ENCODE measurements at regions not wholly inside any gene's neighbourhood (a gene's known extent, or its start where the extent isn't known, plus 50 kb on each side); places are given as distances from the start of the nearest gene placed in this dataset.

DNA sequence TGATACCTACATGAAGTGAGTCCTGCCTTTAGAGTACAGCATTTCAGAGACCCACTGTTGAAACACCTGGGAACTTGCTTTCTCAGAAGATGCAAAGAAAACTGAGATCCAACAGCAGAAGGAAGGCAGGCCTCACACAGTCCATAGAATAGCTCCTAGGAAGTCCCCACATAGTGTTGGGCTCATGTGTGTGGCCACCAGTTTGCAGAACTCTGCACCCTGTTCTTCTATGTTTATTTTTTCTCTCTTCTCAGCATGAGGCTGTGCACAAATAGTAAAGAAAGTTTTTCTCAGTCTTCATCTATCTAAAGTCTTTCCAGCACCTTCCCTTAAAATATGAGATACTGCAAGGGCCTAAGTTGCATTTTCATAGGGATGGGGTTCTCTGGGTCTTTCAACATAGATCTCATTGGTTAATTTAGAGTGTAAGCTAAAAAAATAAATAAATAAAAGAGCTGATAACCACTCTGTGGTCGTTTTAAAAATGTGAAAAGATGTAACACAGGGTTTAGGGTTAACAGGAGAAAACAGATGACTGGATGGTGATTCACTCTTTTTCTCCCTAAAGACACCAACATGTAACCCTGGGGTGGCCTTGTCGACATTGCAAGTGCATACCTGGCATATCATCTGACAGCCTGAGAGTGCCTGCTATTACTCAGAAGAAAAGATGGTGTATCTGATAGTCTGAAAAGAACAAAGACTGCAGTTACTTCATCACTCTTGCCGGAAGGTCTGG lies 94.6 kb downstream of the ZC3H11B start:
- H3K4me3 ChIP-seq (ENCODE audit: control insufficient read depth, low read depth, low read length): no peak overlapping the region
- DNase-seq (ENCODE audit: low read depth): peak; percentile 57
- TF ChIP-seq CTCF (conservative IDR thresholded peaks at IDR 0.05; ENCODE audit: control insufficient read depth, insufficient read depth, low read depth, low read length): no peak

- no peak overlapping the region for H3K4me3 ChIP-seq (ENCODE audit: control insufficient read depth, low read depth, low read length)
- no peak for TF ChIP-seq CTCF (conservative IDR thresholded peaks at IDR 0.05; ENCODE audit: control insufficient read depth, insufficient read depth, low read depth, low read length)
- DNase-seq (ENCODE audit: low read depth): no peak
Observed at GRCh38 chr1:219517031-219517430, 95.9 kb downstream of the ZC3H11B start.

DNA sequence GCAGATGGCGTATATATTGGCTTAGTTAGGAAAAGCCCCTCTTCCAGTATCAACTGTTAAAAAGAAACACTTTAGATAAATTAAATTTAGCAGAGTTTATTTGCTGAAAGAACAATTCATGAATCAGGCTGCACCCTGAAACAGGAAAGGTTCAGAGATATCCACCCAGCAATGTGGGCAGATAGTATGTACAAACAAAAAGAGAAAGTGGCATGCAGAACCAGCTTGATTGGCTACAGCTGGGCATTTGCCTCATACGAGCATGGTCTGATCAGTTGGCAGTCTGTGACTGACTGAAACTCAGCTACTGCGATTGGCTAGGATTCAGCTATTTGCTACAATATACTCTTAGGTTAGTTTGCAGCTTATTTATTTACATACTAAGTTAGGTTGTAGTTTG lies 98.2 kb downstream of the ZC3H11B start:
- no peak overlapping the region for H3K4me3 ChIP-seq (ENCODE audit: control insufficient read depth, low read depth, low read length)
- TF ChIP-seq CTCF (conservative IDR thresholded peaks at IDR 0.05; ENCODE audit: control insufficient read depth, insufficient read depth, low read depth, low read length): no peak
- DNase-seq (ENCODE audit: low read depth): no peak

DNA sequence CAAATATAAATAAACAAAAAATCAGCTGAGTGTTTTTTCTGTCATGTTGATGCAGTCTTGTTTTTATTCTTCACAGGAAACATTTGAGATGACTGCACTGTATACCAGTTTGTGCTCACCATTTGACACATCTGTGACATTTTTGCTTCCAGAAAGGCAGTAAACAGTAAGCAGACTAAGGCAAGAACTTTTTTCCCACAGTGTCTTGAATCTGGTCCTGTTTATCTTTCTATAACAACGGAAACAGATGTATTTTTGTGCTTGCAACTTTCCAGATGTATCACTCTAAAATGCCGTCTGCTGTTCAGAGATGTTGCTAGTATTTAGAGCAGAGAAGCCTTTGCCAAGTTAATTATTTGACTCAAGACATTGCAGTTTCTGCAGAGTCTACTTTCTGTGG lies 105.5 kb downstream of the ZC3H11B start:
- peak; percentile 37 for DNase-seq (ENCODE audit: low read depth)
- TF ChIP-seq CTCF (conservative IDR thresholded peaks at IDR 0.05; ENCODE audit: control insufficient read depth, insufficient read depth, low read depth, low read length): no peak

GRCh38 chr1:219506936-219507335 lies 106.0 kb downstream of the ZC3H11B start:
- H3K4me3 ChIP-seq (ENCODE audit: control insufficient read depth, low read depth, low read length): no peak overlapping the region

More for the DNA sequence above, 105.5 kb downstream of the ZC3H11B start:
- no peak overlapping the region for H3K4me3 ChIP-seq (ENCODE audit: control insufficient read depth, low read depth, low read length)

DNA sequence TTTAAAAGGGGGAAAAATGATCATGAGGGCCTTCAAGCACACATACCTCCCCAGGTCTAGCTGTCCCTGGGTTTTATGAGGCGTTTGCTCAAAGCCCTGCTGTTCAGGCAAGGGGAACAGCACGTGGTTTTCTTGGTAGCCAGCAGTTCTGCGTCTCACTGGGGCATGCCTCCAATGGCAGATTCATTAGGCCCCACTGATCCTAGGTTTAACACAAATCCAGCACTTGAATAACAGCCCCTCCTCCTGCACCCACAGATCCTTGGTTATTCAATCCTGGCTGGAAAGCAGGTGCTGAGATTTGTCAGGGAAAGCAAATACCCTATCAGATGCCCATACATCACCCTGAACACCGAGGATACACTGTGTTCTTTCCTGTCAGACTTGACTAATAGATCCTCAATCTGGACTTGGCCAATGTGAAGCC lies 106.4 kb downstream of the ZC3H11B start:
- no peak overlapping the region for H3K4me3 ChIP-seq (ENCODE audit: control insufficient read depth, low read depth, low read length)
- no peak for TF ChIP-seq CTCF (conservative IDR thresholded peaks at IDR 0.05; ENCODE audit: control insufficient read depth, insufficient read depth, low read depth, low read length)
- no peak for DNase-seq (ENCODE audit: low read depth)

More at GRCh38 chr1:219506936-219507335, 106.0 kb downstream of the ZC3H11B start:
- TF ChIP-seq CTCF (conservative IDR thresholded peaks at IDR 0.05; ENCODE audit: control insufficient read depth, insufficient read depth, low read depth, low read length): no peak
- no peak for DNase-seq (ENCODE audit: low read depth)

Data from fibroblast of mammary gland (primary cell).